ENCODE measurements at regions not wholly inside any gene's neighbourhood (a gene's known extent, or its start where the extent isn't known, plus 50 kb on each side); places are given as distances from the start of the nearest gene placed in this dataset.

DNA sequence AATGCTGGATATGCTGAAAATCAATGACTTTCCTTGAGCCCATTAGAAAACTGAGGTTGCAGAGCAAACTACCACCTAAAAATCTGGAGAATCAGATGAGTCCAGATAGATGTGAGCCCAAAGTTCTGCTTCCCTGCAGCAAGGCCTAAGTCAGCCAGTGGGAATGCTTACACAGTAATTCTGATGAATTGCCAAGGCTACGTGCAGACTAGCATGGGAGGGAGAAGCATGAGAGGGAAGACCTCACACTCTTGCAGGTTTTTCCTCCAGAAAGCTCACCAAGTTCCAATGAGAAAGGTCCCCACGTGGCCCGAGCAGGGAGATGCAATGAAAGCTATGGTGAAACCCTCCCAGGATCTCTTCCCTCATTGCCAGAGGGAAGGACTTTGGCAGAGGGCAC, 104.8 kb upstream of the SIRPA start:
- Mint-ChIP-seq H3K27me3 (ENCODE audit: insufficient read depth, unreplicated experiment) (peaks cover 8% of the 10 kb centered on the region), H3K27ac (ENCODE audit: unreplicated experiment) (no peak overlapping the region), H3K4me1 (ENCODE audit: low read depth, unreplicated experiment) (no peaks in the 10 kb centered on the region), H3K4me3 (ENCODE audit: unreplicated experiment) (no peak overlapping the region), H3K9me3 (ENCODE audit: unreplicated experiment) (no peaks in the 10 kb centered on the region), H3K36me3 (ENCODE audit: insufficient read depth, unreplicated experiment) (no peaks in the 10 kb centered on the region)
- Histone ChIP-seq H3K4me1 (no peaks in the 10 kb centered on the region), H3K4me3 (ENCODE audit: low read depth, low read length) (no peak overlapping the region), H3K36me3 (ENCODE audit: control insufficient read depth, insufficient read depth, low read length) (no peaks in the 10 kb centered on the region), H3K9me3 (no peaks in the 10 kb centered on the region), H3K27me3 (replicated peaks; ENCODE audit: control insufficient read depth, insufficient read depth, low read length) (no peaks in the 10 kb centered on the region)
- TF ChIP-seq, protein P1, sequence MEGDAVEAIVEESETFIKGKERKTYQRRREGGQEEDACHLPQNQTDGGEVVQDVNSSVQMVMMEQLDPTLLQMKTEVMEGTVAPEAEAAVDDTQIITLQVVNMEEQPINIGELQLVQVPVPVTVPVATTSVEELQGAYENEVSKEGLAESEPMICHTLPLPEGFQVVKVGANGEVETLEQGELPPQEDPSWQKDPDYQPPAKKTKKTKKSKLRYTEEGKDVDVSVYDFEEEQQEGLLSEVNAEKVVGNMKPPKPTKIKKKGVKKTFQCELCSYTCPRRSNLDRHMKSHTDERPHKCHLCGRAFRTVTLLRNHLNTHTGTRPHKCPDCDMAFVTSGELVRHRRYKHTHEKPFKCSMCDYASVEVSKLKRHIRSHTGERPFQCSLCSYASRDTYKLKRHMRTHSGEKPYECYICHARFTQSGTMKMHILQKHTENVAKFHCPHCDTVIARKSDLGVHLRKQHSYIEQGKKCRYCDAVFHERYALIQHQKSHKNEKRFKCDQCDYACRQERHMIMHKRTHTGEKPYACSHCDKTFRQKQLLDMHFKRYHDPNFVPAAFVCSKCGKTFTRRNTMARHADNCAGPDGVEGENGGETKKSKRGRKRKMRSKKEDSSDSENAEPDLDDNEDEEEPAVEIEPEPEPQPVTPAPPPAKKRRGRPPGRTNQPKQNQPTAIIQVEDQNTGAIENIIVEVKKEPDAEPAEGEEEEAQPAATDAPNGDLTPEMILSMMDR (IDR thresholded peaks at IDR 0.05; ENCODE audit: insufficient read depth in 1 of 2, low read depth in 1 of 2, low read length in 1 of 2, severe bottlenecking in 1 of 2, unreplicated experiment in 1 of 2) = no peak
- CTCF ChIA-PET = interaction anchor here (1.5 kb wide), 1 partner anchor 13 kb away, joined by 6 read pairs; no protein-coding TSS in a partner anchor
- intact Hi-C loops (cut with micrococcal nuclease; ENCODE audit: unreplicated experiment) = no loop called here
- POLR2A ChIA-PET = no interaction called here
- DNase-seq = no peak
- no TSS peak for BruUV-seq (replicated peaks)

DNA sequence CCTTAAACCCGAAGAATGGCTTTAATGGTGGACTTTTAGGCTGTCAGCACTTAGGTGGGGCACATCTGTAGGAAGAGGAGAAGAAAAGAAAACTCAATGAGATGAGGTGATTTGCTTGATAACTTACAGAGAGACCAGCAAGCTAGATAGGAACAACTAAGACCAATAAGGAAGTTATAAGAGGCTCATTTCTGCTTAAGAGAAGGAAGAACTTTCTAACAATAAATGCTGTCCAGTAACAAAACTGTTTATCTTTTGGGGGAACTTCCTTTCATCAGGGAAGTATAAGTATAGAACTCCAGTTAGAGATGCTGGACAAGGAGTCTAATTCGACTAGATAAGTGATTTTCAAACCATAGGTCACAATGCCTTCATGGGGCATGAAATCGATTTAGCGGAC, 107.2 kb upstream of the SIRPA start:
- Histone ChIP-seq H3K4me3 (ENCODE audit: low read depth, low read length) (no peak overlapping the region), H3K36me3 (ENCODE audit: control insufficient read depth, insufficient read depth, low read length) (no peaks in the 10 kb centered on the region), H3K9me3 (no peaks in the 10 kb centered on the region), H3K4me1 (no peaks in the 10 kb centered on the region), H3K27me3 (replicated peaks; ENCODE audit: control insufficient read depth, insufficient read depth, low read length) (no peaks in the 10 kb centered on the region)
- Mint-ChIP-seq H3K27me3 (ENCODE audit: insufficient read depth, unreplicated experiment) (peaks cover 8% of the 10 kb centered on the region), H3K4me3 (ENCODE audit: unreplicated experiment) (no peak overlapping the region), H3K9me3 (ENCODE audit: unreplicated experiment) (no peaks in the 10 kb centered on the region), H3K4me1 (ENCODE audit: low read depth, unreplicated experiment) (no peaks in the 10 kb centered on the region), H3K36me3 (ENCODE audit: insufficient read depth, unreplicated experiment) (no peaks in the 10 kb centered on the region), H3K27ac (ENCODE audit: unreplicated experiment) (no peak overlapping the region)
- TF ChIP-seq, protein P1 (IDR thresholded peaks at IDR 0.05; ENCODE audit: insufficient read depth in 1 of 2, low read depth in 1 of 2, low read length in 1 of 2, severe bottlenecking in 1 of 2, unreplicated experiment in 1 of 2) = no peak
- POLR2A ChIA-PET = no interaction called here
- DNase-seq = no peak
- CTCF ChIA-PET = no interaction called here
- intact Hi-C loops (cut with micrococcal nuclease; ENCODE audit: unreplicated experiment) = no loop called here
- no TSS peak for BruUV-seq (replicated peaks)

DNA sequence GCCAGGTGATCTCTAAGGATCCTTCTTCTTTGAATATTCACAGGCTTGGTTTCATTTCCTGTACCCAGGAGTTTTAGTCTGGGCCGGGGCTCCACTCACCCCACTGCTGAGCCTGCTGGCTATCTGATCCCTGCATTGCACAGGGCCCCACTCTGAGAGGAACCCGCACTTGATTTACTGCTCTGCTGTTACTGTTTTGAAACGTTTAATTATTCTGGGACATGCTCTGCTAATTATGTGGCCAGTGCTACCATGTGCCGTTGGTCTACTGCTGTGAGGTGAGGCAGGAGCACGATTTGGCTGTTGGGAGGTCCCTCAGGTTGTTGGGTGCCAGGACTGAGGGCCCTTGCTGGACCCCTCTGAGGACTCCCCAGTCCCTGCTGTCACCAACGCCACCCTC, 108.7 kb upstream of the SIRPA start:
- no peaks in the 10 kb centered on the region for H3K27me3 ChIP-seq (replicated peaks; ENCODE audit: control insufficient read depth, insufficient read depth, low read length)
- no peaks in the 10 kb centered on the region for H3K4me1 Mint-ChIP-seq (ENCODE audit: low read depth, unreplicated experiment)
- no peaks in the 10 kb centered on the region for H3K9me3 Mint-ChIP-seq (ENCODE audit: unreplicated experiment)
- ChIA-PET CTCF (interaction anchor here (1.5 kb wide), 1 partner anchor 9 kb away, joined by 6 read pairs; no protein-coding TSS in a partner anchor), POLR2A (no interaction called here)
- no peak overlapping the region for H3K27ac Mint-ChIP-seq (ENCODE audit: unreplicated experiment)
- no peaks in the 10 kb centered on the region for H3K9me3 ChIP-seq
- peaks cover 8% of the 10 kb centered on the region for H3K27me3 Mint-ChIP-seq (ENCODE audit: insufficient read depth, unreplicated experiment)
- H3K4me1 ChIP-seq = no peaks in the 10 kb centered on the region
- no peak overlapping the region for H3K4me3 Mint-ChIP-seq (ENCODE audit: unreplicated experiment)
- intact Hi-C loops (cut with micrococcal nuclease; ENCODE audit: unreplicated experiment) = no loop called here
- no TSS peak for BruUV-seq (replicated peaks)
- no peaks in the 10 kb centered on the region for H3K36me3 ChIP-seq (ENCODE audit: control insufficient read depth, insufficient read depth, low read length)
- H3K36me3 Mint-ChIP-seq (ENCODE audit: insufficient read depth, unreplicated experiment) = no peaks in the 10 kb centered on the region
- H3K4me3 ChIP-seq (ENCODE audit: low read depth, low read length) = no peak overlapping the region
- TF ChIP-seq, protein P1 (IDR thresholded peaks at IDR 0.05; ENCODE audit: insufficient read depth in 1 of 2, low read depth in 1 of 2, low read length in 1 of 2, severe bottlenecking in 1 of 2, unreplicated experiment in 1 of 2) = no peak
- DNase-seq = no peak
